GM12872 (cell line): ENCODE measurements at regions not wholly inside any gene's neighbourhood (a gene's known extent, or its start where the extent isn't known, plus 50 kb on each side); places are given as distances from the start of the nearest gene placed in this dataset.

Experiments
- TF ChIP-seq, protein P1 (sequence below): IDR thresholded peaks from 3 replicates; pipeline ENCODE4 v1.5.1; 2011; ENCODE audit warnings: low read depth, mild to moderate bottlenecking, low read length, moderate library complexity; ENCODE audit not compliant: insufficient read depth

DNA sequence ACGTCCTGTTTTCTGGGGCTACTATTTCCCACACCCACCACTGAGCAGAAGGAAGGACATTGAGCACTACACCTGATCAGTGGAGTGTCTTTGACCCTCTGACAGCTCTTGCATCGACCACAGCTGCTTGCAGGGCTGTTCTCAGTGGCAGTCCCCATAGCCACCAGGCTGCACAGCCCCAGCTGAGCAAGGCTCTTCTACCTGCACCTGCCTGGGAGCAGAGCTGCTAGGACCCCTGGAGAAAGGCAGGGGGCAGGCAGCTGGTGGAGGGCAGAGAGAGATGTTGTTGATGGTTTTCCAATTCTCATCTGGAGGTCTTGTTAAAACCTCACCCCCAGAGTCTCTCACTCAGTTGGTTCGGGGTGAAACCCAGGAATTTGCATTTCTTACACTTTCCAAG is 361.8 kb upstream of the ZNF507 start:
- TF ChIP-seq, protein P1, sequence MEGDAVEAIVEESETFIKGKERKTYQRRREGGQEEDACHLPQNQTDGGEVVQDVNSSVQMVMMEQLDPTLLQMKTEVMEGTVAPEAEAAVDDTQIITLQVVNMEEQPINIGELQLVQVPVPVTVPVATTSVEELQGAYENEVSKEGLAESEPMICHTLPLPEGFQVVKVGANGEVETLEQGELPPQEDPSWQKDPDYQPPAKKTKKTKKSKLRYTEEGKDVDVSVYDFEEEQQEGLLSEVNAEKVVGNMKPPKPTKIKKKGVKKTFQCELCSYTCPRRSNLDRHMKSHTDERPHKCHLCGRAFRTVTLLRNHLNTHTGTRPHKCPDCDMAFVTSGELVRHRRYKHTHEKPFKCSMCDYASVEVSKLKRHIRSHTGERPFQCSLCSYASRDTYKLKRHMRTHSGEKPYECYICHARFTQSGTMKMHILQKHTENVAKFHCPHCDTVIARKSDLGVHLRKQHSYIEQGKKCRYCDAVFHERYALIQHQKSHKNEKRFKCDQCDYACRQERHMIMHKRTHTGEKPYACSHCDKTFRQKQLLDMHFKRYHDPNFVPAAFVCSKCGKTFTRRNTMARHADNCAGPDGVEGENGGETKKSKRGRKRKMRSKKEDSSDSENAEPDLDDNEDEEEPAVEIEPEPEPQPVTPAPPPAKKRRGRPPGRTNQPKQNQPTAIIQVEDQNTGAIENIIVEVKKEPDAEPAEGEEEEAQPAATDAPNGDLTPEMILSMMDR: no peak

DNA sequence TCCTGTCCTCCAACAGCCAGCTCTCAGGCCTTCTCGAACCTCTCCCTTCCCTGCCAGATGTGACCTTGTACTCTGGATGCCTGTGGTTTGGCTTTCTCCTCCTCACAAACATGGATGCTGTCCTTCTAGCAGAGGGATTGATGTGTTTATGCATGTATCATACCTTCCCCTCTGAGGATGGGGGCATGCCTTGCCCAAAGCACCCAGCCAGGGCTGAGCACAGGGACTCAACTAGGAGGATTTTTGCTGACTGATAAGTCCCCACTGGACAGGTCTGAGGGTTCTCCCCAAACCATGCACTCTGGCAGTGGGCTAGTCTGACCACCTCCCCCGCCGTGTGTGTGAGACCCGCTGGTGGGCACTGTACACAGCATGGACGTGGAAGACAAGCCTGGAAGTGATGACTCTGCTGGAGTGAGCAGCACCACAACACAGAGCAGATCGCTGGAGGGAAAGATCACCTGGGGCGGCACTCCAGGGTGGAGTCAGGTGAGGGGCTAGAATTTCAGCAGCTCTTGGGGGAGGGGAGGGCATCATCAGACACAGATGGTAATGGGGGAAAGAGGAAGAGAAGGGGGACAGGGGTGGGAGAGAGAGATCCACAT is 360.3 kb upstream of the ZNF507 start:
- TF ChIP-seq, protein P1: no peak

DNA sequence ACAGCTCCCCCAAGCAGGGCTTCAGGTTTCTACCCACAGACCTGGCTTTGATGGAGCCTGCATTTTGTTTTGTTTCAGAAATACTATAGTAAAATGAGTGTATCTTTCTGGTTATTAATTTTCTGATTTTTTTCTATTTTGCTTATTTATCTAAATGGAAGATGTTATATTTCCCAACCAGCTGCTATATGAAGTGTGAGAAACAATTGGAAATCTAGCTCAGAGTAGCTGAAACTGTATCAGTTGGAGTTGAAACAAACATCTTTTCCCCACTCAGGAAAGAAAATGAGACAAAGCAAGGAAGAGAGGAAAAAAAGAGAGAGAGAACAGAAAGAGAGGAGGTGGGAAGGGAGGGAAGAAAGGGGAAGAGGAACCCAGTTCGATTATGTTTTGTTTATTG is 358.5 kb upstream of the ZNF507 start:
- TF ChIP-seq, protein P1: no peak

DNA sequence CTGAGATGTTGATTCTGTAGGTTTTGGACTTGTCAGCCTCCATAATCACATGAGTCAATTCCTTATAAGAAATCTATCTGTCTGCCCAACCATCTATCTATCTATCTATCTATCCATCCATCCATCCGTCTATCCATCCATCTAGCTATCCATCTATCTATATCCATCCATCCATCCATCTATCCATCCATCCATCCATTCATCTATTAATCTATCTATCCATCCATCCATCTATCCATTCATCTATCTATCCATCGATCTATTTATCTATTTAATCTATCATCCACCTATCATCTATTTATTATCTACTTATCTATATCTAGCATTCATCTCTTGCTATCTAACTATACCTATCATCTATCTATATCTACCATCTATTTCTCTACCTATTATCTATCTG is 357.2 kb upstream of the ZNF507 start:
- TF ChIP-seq, protein P1: no peak

DNA sequence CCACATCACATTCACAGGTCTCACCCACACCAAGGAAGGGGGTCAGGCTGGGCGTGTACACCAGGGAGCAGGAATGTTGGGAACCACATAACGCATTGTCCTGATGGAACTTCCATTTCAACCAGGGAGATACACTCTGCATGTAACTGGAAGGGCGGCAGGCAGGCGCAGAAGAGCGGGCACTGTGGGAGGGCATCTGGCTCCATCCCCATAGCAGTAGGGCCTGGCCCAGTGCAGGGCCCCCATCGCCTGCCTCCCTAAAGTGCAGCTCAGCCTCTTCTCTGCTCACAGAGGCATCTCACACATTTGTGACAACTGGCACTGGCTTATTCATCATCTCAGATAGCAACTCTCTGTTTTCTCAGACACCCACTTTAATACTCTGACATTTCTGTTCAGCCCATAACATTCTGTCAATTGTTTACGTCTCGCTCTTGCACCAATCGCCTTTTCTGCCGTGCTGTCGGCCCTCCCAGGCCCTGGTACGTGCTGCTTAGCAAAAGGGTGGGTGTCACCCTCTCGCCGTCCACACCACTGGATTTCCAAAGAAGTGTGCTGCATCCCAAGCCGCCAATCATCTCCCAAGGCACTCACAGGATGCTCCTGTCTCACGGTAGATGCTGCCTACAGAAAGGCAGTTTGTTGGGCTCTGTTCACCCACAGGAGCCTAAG is 353.3 kb upstream of the ZNF507 start:
- TF ChIP-seq, protein P1: no peak

DNA sequence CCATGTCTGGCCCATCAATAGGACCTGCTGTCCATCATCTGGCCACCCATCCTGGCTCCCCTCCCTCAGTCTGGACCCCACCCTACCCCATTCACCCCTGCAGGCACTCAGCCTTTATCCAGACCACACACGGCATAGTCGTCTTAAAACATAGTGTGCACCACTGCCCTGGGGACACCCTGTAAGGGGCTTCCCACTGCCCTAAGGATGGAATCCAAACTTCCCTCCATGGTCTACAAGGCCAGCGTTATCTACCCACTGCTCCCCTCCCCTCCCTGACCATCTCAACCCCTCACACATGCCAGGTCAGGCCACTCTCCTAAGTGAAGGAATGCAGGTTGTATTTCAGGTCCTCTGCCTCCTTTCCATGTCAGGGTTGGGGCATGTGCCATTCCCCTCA is 352.7 kb upstream of the ZNF507 start:
- TF ChIP-seq, protein P1: no peak

GRCh38 chr19:31995546-31995945 is 349.9 kb upstream of the ZNF507 start:
- TF ChIP-seq, protein P1: no peak
